GM12878 (cell line): ENCODE measurements at regions not wholly inside any gene's neighbourhood (a gene's known extent, or its start where the extent isn't known, plus 50 kb on each side); places are given as distances from the start of the nearest gene placed in this dataset.

ENCODE experiments used
- ATAC-seq: fragments of 200-7000 bp; cut with Tn5 transposase; 3 replicates; pipeline ENCODE4 v1.9.1; 2020; ENCODE audit warnings: mild to moderate bottlenecking, moderate library complexity
- BruUV-seq: library from RNA; stranded (reverse); fragments of 400-500 nt; replicated peaks from 2 replicates; lab custom pipeline; 2021; lab: Mats Ljungman, UMichigan
- CTCF ChIA-PET: fragments of 300-600 bp; sonication (Branson Sonifier 250); formaldehyde crosslinking; extraction: SDS; loops from one replicate; lab custom pipeline; 2021; ENCODE audit warnings: inconsistent platforms; lab: Yijun Ruan, JAX
- POLR2A ChIA-PET: fragments of 350-600 bp; formaldehyde crosslinking; extraction: SDS; loops from one replicate; lab custom pipeline; 2021; ENCODE audit warnings: inconsistent platforms; lab: Charles Lee
- RAD21 ChIA-PET: fragments of 300-600 bp; sonication (Branson Sonifier 250); formaldehyde crosslinking; loops from one replicate; lab custom pipeline; 2023; ENCODE audit warnings: antibody characterized with exemption; ENCODE audit not compliant: unreplicated experiment; lab: Charles Lee
- SMC1A ChIA-PET: fragments of 300-600 bp; sonication (Branson Sonifier 250); formaldehyde crosslinking; loops from one replicate; lab custom pipeline; 2023; ENCODE audit not compliant: unreplicated experiment, uncharacterized antibody; lab: Charles Lee
- DNase-seq: peaks from one replicate; pipeline ENCODE4 v3.0.0-alpha.2; 2011; ENCODE audit warnings: low read depth, low spot score
- FAIRE-seq: peaks from 3 replicates; lab custom pipeline; 2011; peaks lifted over from hg19 to GRCh38; lab: Jason Lieb, UNC
- H2AFZ ChIP-seq: 2 replicates; pipeline ENCODE4 v1.6.0; 2011; ENCODE audit warnings: low read depth, low read length, control low read depth; ENCODE audit not compliant: control insufficient read depth
- H3K27ac ChIP-seq: 2 replicates; pipeline ENCODE4 v1.5.1; 2011; ENCODE audit warnings: control low read depth; ENCODE audit not compliant: control insufficient read depth, insufficient read depth
- H3K27me3 ChIP-seq, 2 experiments: replicated peaks in 1 of 2; 2 replicates each; pipeline versions ENCODE4 v1.6.0 to v1.6.1; 2011; ENCODE audit warnings: low read length in 1 of 2; ENCODE audit not compliant: control insufficient read depth in 2 of 2, insufficient read depth in 2 of 2
- H3K36me3 ChIP-seq, 2 experiments: 2 replicates each; pipeline ENCODE4 v1.5.1; 2011; ENCODE audit warnings: low read length in 1 of 2; ENCODE audit not compliant: control insufficient read depth in 2 of 2, insufficient read depth in 2 of 2
- H3K4me1 ChIP-seq: 2 replicates; pipeline ENCODE4 v1.6.1; 2011; ENCODE audit warnings: mild to moderate bottlenecking, low read length, moderate library complexity, mixed read lengths; ENCODE audit not compliant: control insufficient read depth, insufficient read depth
- H3K4me2 ChIP-seq: 2 replicates; pipeline ENCODE4 v1.6.0; 2011; ENCODE audit warnings: control low read depth; ENCODE audit not compliant: control insufficient read depth, insufficient read depth
- H3K4me3 ChIP-seq: fragments of 200-600 bp; sonication (generic); 2 replicates; pipeline ENCODE4 v1.5.1; 2016
- H3K79me2 ChIP-seq: 2 replicates; pipeline ENCODE4 v1.6.0; 2011; ENCODE audit warnings: low read length; ENCODE audit not compliant: control insufficient read depth, insufficient read depth
- H3K9ac ChIP-seq: 2 replicates; pipeline ENCODE4 v1.8.0; 2011; ENCODE audit warnings: low read length, control low read depth, mixed read lengths; ENCODE audit not compliant: control insufficient read depth, insufficient read depth
- H3K9me3 ChIP-seq: replicated peaks from 3 replicates; pipeline ENCODE4 v1.5.1; 2011; ENCODE audit warnings: mild to moderate bottlenecking, low read length; ENCODE audit not compliant: control insufficient read depth, insufficient read depth
- H4K20me1 ChIP-seq: 2 replicates; pipeline ENCODE4 v1.6.0; 2011; ENCODE audit not compliant: control insufficient read depth, insufficient read depth
- ASH2L ChIP-seq: fragments of 300-600, 200-600 bp; sonication (generic); IDR thresholded peaks from 2 replicates; pipeline ENCODE4 v1.6.1; 2017; ENCODE audit warnings: low read depth, mild to moderate bottlenecking, borderline replicate concordance
- CBX5 ChIP-seq: sonication (generic); IDR thresholded peaks from 2 replicates; pipeline ENCODE4 v1.6.1; 2016; ENCODE audit warnings: low read depth, moderate library complexity, mild to moderate bottlenecking, inconsistent platforms
- FOXK2 ChIP-seq: fragments of 450-650 bp; IDR thresholded peaks from 2 replicates; pipeline ENCODE4 v1.6.1; 2017; ENCODE audit warnings: mild to moderate bottlenecking, moderate library complexity
- FOXM1 ChIP-seq: IDR thresholded peaks from 2 replicates; pipeline ENCODE4 v1.6.1; 2012; ENCODE audit warnings: low read depth, mild to moderate bottlenecking, inconsistent platforms, low read length, moderate library complexity
- GATAD2B ChIP-seq: fragments of 450-650 bp; conservative IDR thresholded peaks from 2 replicates; pipeline ENCODE4 v1.6.1; 2017; ENCODE audit warnings: low read depth, mild to moderate bottlenecking, moderate library complexity
- HDAC2 ChIP-seq: fragments of 200-600 bp; sonication (generic); IDR thresholded peaks from 2 replicates; pipeline ENCODE4 v1.6.1; 2017
- KDM1A ChIP-seq: fragments of 200-600 bp; sonication (generic); IDR thresholded peaks from 2 replicates; pipeline ENCODE4 v1.6.1; 2016; ENCODE audit warnings: borderline replicate concordance
- MAX ChIP-seq: IDR thresholded peaks from 2 replicates; pipeline ENCODE4 v1.6.1; 2012; ENCODE audit warnings: low read depth, low read length, improper control_type of control experiment
- MTA3 ChIP-seq: IDR thresholded peaks from 2 replicates; pipeline ENCODE4 v1.6.1; 2012; ENCODE audit warnings: low read length, inconsistent platforms, borderline replicate concordance
- MYC ChIP-seq: IDR thresholded peaks from 2 replicates; pipeline ENCODE4 v1.6.1; 2011; ENCODE audit warnings: mild to moderate bottlenecking, low read length, moderate library complexity, inconsistent platforms; ENCODE audit not compliant: insufficient read depth, insufficient replicate concordance, insufficient read length, severe bottlenecking
- NFYA ChIP-seq: IDR thresholded peaks from 2 replicates; pipeline ENCODE4 v1.6.1; 2011; ENCODE audit warnings: low read depth, mild to moderate bottlenecking, low read length, improper control_type of control experiment, borderline replicate concordance
- POLR2A ChIP-seq: IDR thresholded peaks from 2 replicates; pipeline ENCODE4 v1.6.1; 2011; ENCODE audit warnings: low read depth, mild to moderate bottlenecking, low read length
- PRDM15 ChIP-seq: fragments of 450-650 bp; formaldehyde crosslinking; IDR thresholded peaks from 2 replicates; pipeline ENCODE4 v1.4.0; 2020; ENCODE audit warnings: mild to moderate bottlenecking, moderate library complexity
- RB1 ChIP-seq: fragments of 450-650 bp; formaldehyde crosslinking; IDR thresholded peaks from 2 replicates; pipeline ENCODE4 v1.6.1; 2017; ENCODE audit warnings: mild to moderate bottlenecking, borderline replicate concordance
- RELA ChIP-seq: fragments of 450-650 bp; IDR thresholded peaks from 2 replicates; pipeline ENCODE4 v1.8.0; 2014; ENCODE audit warnings: borderline replicate concordance; ENCODE audit not compliant: partially characterized antibody
- RUNX3 ChIP-seq: IDR thresholded peaks from 2 replicates; pipeline ENCODE4 v1.6.1; 2012; ENCODE audit warnings: low read length, inconsistent platforms
- TBL1XR1 ChIP-seq: IDR thresholded peaks from 2 replicates; pipeline ENCODE4 v1.6.1; 2012; ENCODE audit warnings: low read depth, low read length, improper control_type of control experiment
- ZNF622 ChIP-seq: fragments of 450-650 bp; IDR thresholded peaks from 2 replicates; pipeline ENCODE4 v1.6.1; 2017; ENCODE audit warnings: mild to moderate bottlenecking, inconsistent platforms
- in situ Hi-C: fragments of 300-500 bp; cut with MboI; formaldehyde crosslinking; loops from 9 replicates; pipeline ENCODE4 v1.14.3; 2018; ENCODE audit warnings: mixed read lengths
- intact Hi-C: fragments of 100-400 bp; cut with micrococcal nuclease; formaldehyde crosslinking; loops from one replicate; pipeline ENCODE4 v1.14.2; 2022; ENCODE audit not compliant: unreplicated experiment

- no peak for TF ChIP-seq RELA
- no peak for TF ChIP-seq MYC
- no peak for TF ChIP-seq PRDM15 (CRISPR knock-in tag)
- TF ChIP-seq FOXM1 = no peak
- TF ChIP-seq HDAC2 = no peak
- no peak for TF ChIP-seq ZNF622
- TF ChIP-seq MTA3 = no peak
- no peak for TF ChIP-seq MAX
- no peak for TF ChIP-seq GATAD2B
- no peak for TF ChIP-seq RB1
- TF ChIP-seq TBL1XR1 = no peak
- TF ChIP-seq POLR2A = no peak
- no peak for TF ChIP-seq NFYA
- no peak for TF ChIP-seq FOXK2
- no peak for TF ChIP-seq RUNX3
- no peak for TF ChIP-seq KDM1A
- TF ChIP-seq CBX5 = no peak
- TF ChIP-seq ASH2L = no peak
- Histone ChIP-seq H3K27ac (no peak overlapping the region), H3K9ac (no peak overlapping the region), H3K4me1 (no peaks in the 10 kb centered on the region), H2AFZ (no peak overlapping the region), H3K79me2 (no peaks in the 10 kb centered on the region), H3K4me2 (no peak overlapping the region), H4K20me1 (no peaks in the 10 kb centered on the region), H3K4me3 (no peak overlapping the region), H3K9me3 (no peaks in the 10 kb centered on the region), H3K36me3 (no peaks in the 10 kb centered on the region), H3K27me3 (no peaks in the 10 kb centered on the region)
- in situ Hi-C loops = no loop called here
- no peak for DNase-seq
- no TSS peak for BruUV-seq
- intact Hi-C loops = no loop called here
- SMC1A ChIA-PET = no interaction called here
- RAD21 ChIA-PET = no interaction called here
- no peak for ATAC-seq
- CTCF ChIA-PET = no interaction called here
- no peak for FAIRE-seq
- POLR2A ChIA-PET = interaction anchor here (0.6 to 0.7 kb wide), 2 partner anchors 23 to 1603 kb away, joined by 3 read pairs; no protein-coding TSS in a partner anchor
Observed at GRCh38 chr3:27865731-27866130, 143.6 kb upstream of the EOMES start.
